ENCODE measurements at regions not wholly inside any gene's neighbourhood (a gene's known extent, or its start where the extent isn't known, plus 50 kb on each side); places are given as distances from the start of the nearest gene placed in this dataset.
"Not testable (repeated sequence)": the region's sequence is repeated elsewhere in the genome, so short reads cannot be mapped to it uniquely, and the experiment has no call there.

GRCh38 chr12:34214011-34214410 is 191.7 kb downstream of the ALG10 start:
- no peak for TF ChIP-seq CTCF (conservative IDR thresholded peaks at IDR 0.05; ENCODE audit: low read depth, low read length)

GRCh38 chr12:34215213-34215892 is 193.1 kb downstream of the ALG10 start:
- H3K4me3 ChIP-seq (ENCODE audit: low read length), result no peak overlapping the region
- no peak for DNase-seq (ENCODE audit: low read depth)
- no peak for TF ChIP-seq CTCF (conservative IDR thresholded peaks at IDR 0.05; ENCODE audit: low read depth, low read length)

More at GRCh38 chr12:34214011-34214410, 191.7 kb downstream of the ALG10 start:
- DNase-seq (ENCODE audit: low read depth), result no peak
- H3K4me3 ChIP-seq (ENCODE audit: low read length), result no peak overlapping the region

GRCh38 chr12:34215893-34216285 is 193.6 kb downstream of the ALG10 start:
- DNase-seq (ENCODE audit: low read depth), result no peak
- no peak overlapping the region for H3K4me3 ChIP-seq (ENCODE audit: low read length)
- no peak for TF ChIP-seq CTCF (conservative IDR thresholded peaks at IDR 0.05; ENCODE audit: low read depth, low read length)

- H3K4me3 ChIP-seq (ENCODE audit: low read length), result no peak overlapping the region
- TF ChIP-seq CTCF (conservative IDR thresholded peaks at IDR 0.05; ENCODE audit: low read depth, low read length), result no peak
- DNase-seq (ENCODE audit: low read depth), result no peak
Observed at GRCh38 chr12:34217660-34218059, 195.4 kb downstream of the ALG10 start.

GRCh38 chr12:34218193-34219045 is 196.1 kb downstream of the ALG10 start:
- no peak overlapping the region for H3K4me3 ChIP-seq (ENCODE audit: low read length)
- peak; percentile 77 for TF ChIP-seq CTCF (conservative IDR thresholded peaks at IDR 0.05; ENCODE audit: low read depth, low read length)
- no peak for DNase-seq (ENCODE audit: low read depth)

GRCh38 chr12:34219046-34219770 is 196.9 kb downstream of the ALG10 start:
- H3K4me3 ChIP-seq (ENCODE audit: low read length), result no peak overlapping the region
- TF ChIP-seq CTCF (conservative IDR thresholded peaks at IDR 0.05; ENCODE audit: low read depth, low read length), result no peak
- DNase-seq (ENCODE audit: low read depth), result no peak

- H3K4me3 ChIP-seq (ENCODE audit: low read length); DNase-seq (ENCODE audit: low read depth): not testable (repeated sequence)
Observed at GRCh38 chr12:34220079-34220478, 197.8 kb downstream of the ALG10 start.
